Activated B cell treated with CpG ODN at 0.5 μM for 24 hours (primary cell): ENCODE measurements at regions not wholly inside any gene's neighbourhood (a gene's known extent, or its start where the extent isn't known, plus 50 kb on each side); places are given as distances from the start of the nearest gene placed in this dataset.

ENCODE experiments used
- ATAC-seq: fragments of 200-7000 bp; cut with Tn5 transposase; one replicate; pipeline ENCODE4 v1.10.0; 2021; ENCODE audit warnings: low read depth, mild to moderate bottlenecking, moderate library complexity
- CTCF ChIA-PET: fragments of 350-600 bp; sonication (Branson Sonifier 250); formaldehyde crosslinking; loops from one replicate; lab custom pipeline; 2021; ENCODE audit warnings: antibody characterized with exemption; lab: Charles Lee
- POLR2A ChIA-PET: fragments of 350-600 bp; sonication (Branson Sonifier 250); formaldehyde crosslinking; loops from one replicate; lab custom pipeline; 2021; ENCODE audit warnings: antibody characterized with exemption; lab: Charles Lee
- DNase-seq: peaks from one replicate; pipeline ENCODE4 v3.0.0; 2022
- H3K27ac Mint-ChIP-seq: one replicate; pipeline ENCODE4 v1.8.0; 2020; ENCODE audit warnings: mixed read lengths
- H3K27me3 Mint-ChIP-seq: one replicate; pipeline ENCODE4 v1.8.0; 2021; ENCODE audit warnings: mixed read lengths
- H3K36me3 Mint-ChIP-seq: one replicate; pipeline ENCODE4 v1.8.0; 2021; ENCODE audit warnings: low read depth, mixed read lengths
- H3K4me1 Mint-ChIP-seq: one replicate; pipeline ENCODE4 v1.8.0; 2021; ENCODE audit warnings: mixed read lengths
- H3K4me3 Mint-ChIP-seq: one replicate; pipeline ENCODE4 v1.8.0; 2020; ENCODE audit warnings: mild to moderate bottlenecking, mixed read lengths
- H3K9me3 Mint-ChIP-seq: one replicate; pipeline ENCODE4 v1.8.0; 2020; ENCODE audit warnings: mixed read lengths
- CTCF ChIP-seq: fragments of 200-600 bp; IDR thresholded peaks from one replicate; pipeline ENCODE4 v1.8.0; 2022; ENCODE audit warnings: antibody characterized with exemption, mild to moderate bottlenecking
- intact Hi-C: fragments of 100-400 bp; cut with micrococcal nuclease; formaldehyde crosslinking; loops from one replicate; pipeline ENCODE4 v1.15.1; 2024

- intact Hi-C loops: no loop called here
- no peaks in the 10 kb centered on the region for H3K27me3 Mint-ChIP-seq
- no peak overlapping the region for H3K27ac Mint-ChIP-seq
- DNase-seq (no peak), ATAC-seq (no peak)
- no peak for TF ChIP-seq CTCF
- H3K9me3 Mint-ChIP-seq: peaks cover 18% of the 10 kb centered on the region
- H3K4me1 Mint-ChIP-seq: peaks cover 6% of the 10 kb centered on the region
- H3K4me3 Mint-ChIP-seq: no peak overlapping the region
- ChIA-PET POLR2A (interaction anchor here (1.4 kb wide), 1 partner anchor 50 kb away, joined by 3 read pairs; no protein-coding TSS in a partner anchor), CTCF (no interaction called here)
- H3K36me3 Mint-ChIP-seq: peaks cover 21% of the 10 kb centered on the region
Observed at GRCh38 chr9:3576328-3576727, 50.5 kb upstream of the RFX3 start.

GRCh38 chr9:3575821-3576220 lies 50.0 kb upstream of the RFX3 start:
- POLR2A ChIA-PET: interaction anchor here (1.4 kb wide), 1 partner anchor 49 kb away, joined by 3 read pairs; no protein-coding TSS in a partner anchor
- CTCF ChIA-PET: no interaction called here
- peaks cover 13% of the 10 kb centered on the region for H3K9me3 Mint-ChIP-seq
- peaks cover 6% of the 10 kb centered on the region for H3K4me1 Mint-ChIP-seq
- TF ChIP-seq CTCF: no peak
- ATAC-seq (no peak), DNase-seq (no peak)
- H3K27ac Mint-ChIP-seq: no peak overlapping the region
- H3K36me3 Mint-ChIP-seq: peaks cover 18% of the 10 kb centered on the region
- intact Hi-C loops: no loop called here
- no peaks in the 10 kb centered on the region for H3K27me3 Mint-ChIP-seq
- H3K4me3 Mint-ChIP-seq: no peak overlapping the region
